Keratinocyte (primary cell): ENCODE measurements at regions not wholly inside any gene's neighbourhood (a gene's known extent, or its start where the extent isn't known, plus 50 kb on each side); places are given as distances from the start of the nearest gene placed in this dataset.

ENCODE experiments used
- DNase-seq: peaks from one replicate; pipeline ENCODE4 v3.0.0-alpha.2; 2011; ENCODE audit warnings: low read depth, missing footprints, low spot score
- FAIRE-seq: peaks from 2 replicates; lab custom pipeline; 2011; peaks lifted over from hg19 to GRCh38; lab: Jason Lieb, UNC
- H2AFZ ChIP-seq: 2 replicates; pipeline ENCODE4 v1.6.0; 2012; ENCODE audit warnings: low read length, control low read depth, inconsistent platforms; ENCODE audit not compliant: control insufficient read depth
- H3K27ac ChIP-seq: 2 replicates; pipeline ENCODE4 v1.5.1; 2011; ENCODE audit warnings: low read length; ENCODE audit not compliant: control insufficient read depth, insufficient read depth
- H3K27me3 ChIP-seq: 3 replicates; pipeline ENCODE4 v1.6.0; 2011; ENCODE audit warnings: low read length; ENCODE audit not compliant: control insufficient read depth, insufficient read depth; ENCODE audit errors: extremely low read depth
- H3K36me3 ChIP-seq, 2 experiments: 2 replicates in 1 of 2; 3 replicates in 1 of 2; pipeline ENCODE4 v1.5.1; 2011; ENCODE audit warnings: low read length in 2 of 2, mild to moderate bottlenecking in 1 of 2; ENCODE audit not compliant: control insufficient read depth in 2 of 2, insufficient read depth in 2 of 2; ENCODE audit errors: extremely low read depth in 1 of 2
- H3K4me1 ChIP-seq: 3 replicates; pipeline ENCODE4 v1.5.1; 2011; ENCODE audit warnings: low read length; ENCODE audit not compliant: control insufficient read depth, insufficient read depth; ENCODE audit errors: extremely low read depth
- H3K4me2 ChIP-seq: 3 replicates; pipeline ENCODE4 v1.6.0; 2011; ENCODE audit warnings: low read depth, low read length; ENCODE audit not compliant: control insufficient read depth, insufficient read depth; ENCODE audit errors: extremely low read depth
- H3K4me3 ChIP-seq, 3 experiments: fragments of 200-600 bp in 1 of 3; sonication (generic) in 1 of 3; 2 replicates in 2 of 3; 3 replicates in 1 of 3; pipeline ENCODE4 v1.5.1; 2011 to 2016; ENCODE audit warnings: low read length in 3 of 3, mild to moderate bottlenecking in 3 of 3, control low read depth in 2 of 3, inconsistent platforms in 1 of 3, low read depth in 1 of 3, mixed read lengths in 1 of 3, mixed run types in 1 of 3, moderate library complexity in 1 of 3; ENCODE audit not compliant: control insufficient read depth in 2 of 3, insufficient read depth in 2 of 3; ENCODE audit errors: extremely low read depth in 1 of 3
- H3K79me2 ChIP-seq: 2 replicates; pipeline ENCODE4 v1.6.0; 2012; ENCODE audit warnings: low read length; ENCODE audit not compliant: control insufficient read depth, insufficient read depth
- H3K9ac ChIP-seq: 3 replicates; pipeline ENCODE4 v1.6.0; 2011; ENCODE audit warnings: low read length; ENCODE audit not compliant: control insufficient read depth, insufficient read depth; ENCODE audit errors: extremely low read depth
- H3K9me1 ChIP-seq: 3 replicates; pipeline ENCODE4 v1.6.0; 2011; ENCODE audit warnings: low read length; ENCODE audit not compliant: control insufficient read depth, insufficient read depth; ENCODE audit errors: extremely low read depth
- H3K9me3 ChIP-seq: 2 replicates; pipeline ENCODE4 v1.5.1; 2012; ENCODE audit warnings: low read depth, low read length; ENCODE audit not compliant: control insufficient read depth
- H4K20me1 ChIP-seq: 3 replicates; pipeline ENCODE4 v1.6.0; 2011; ENCODE audit warnings: low read length; ENCODE audit not compliant: control insufficient read depth, insufficient read depth; ENCODE audit errors: extremely low read depth
- CTCF ChIP-seq, 3 experiments: IDR thresholded peaks in 1 of 3; conservative IDR thresholded peaks in 1 of 3; optimal IDR thresholded peaks in 1 of 3; 2 replicates in 2 of 3; 3 replicates in 1 of 3; pipeline versions ENCODE3 to v1.5.1; 2011; ENCODE audit warnings: low read length in 3 of 3, mild to moderate bottlenecking in 3 of 3, moderate library complexity in 2 of 3, control low read depth in 1 of 3, inconsistent platforms in 1 of 3; ENCODE audit not compliant: insufficient read depth in 2 of 3; ENCODE audit errors: extremely low read depth in 1 of 3
- EZH2 ChIP-seq: IDR thresholded peaks from one replicate; pipeline ENCODE4 v1.6.1; 2012; ENCODE audit warnings: inconsistent platforms, mild to moderate bottlenecking, low read length, moderate library complexity
- dilution Hi-C: fragments of 300-500 bp; cut with MboI; formaldehyde crosslinking; loops from one replicate; pipeline ENCODE4 v1.7.0; 2020; ENCODE audit warnings: low sequenced_read_pairs; ENCODE audit not compliant: extremely low pct_ligation_motif_present

GRCh38 chr4:119932277-119932676 lies 134.4 kb downstream of the MAD2L1 start:
- Histone ChIP-seq H3K9me3 (no peaks in the 10 kb centered on the region), H3K36me3 (no peaks in the 10 kb centered on the region), H3K27me3 (no peaks in the 10 kb centered on the region), H2AFZ (no peak overlapping the region), H3K4me2 (no peak overlapping the region), H3K4me3 (no peak overlapping the region), H3K27ac (no peak overlapping the region), H3K79me2 (no peaks in the 10 kb centered on the region), H3K9ac (no peak overlapping the region), H4K20me1 (no peaks in the 10 kb centered on the region), H3K9me1 (no peaks in the 10 kb centered on the region), H3K4me1 (no peaks in the 10 kb centered on the region)
- DNase-seq (no peak), FAIRE-seq (no peak)
- no peak for TF ChIP-seq EZH2
- TF ChIP-seq CTCF (optimal IDR thresholded peaks at IDR 0.05 in 1 of 3, IDR thresholded peaks at IDR 0.05 in 1 of 3, conservative IDR thresholded peaks at IDR 0.05 in 1 of 3; ENCODE audit: extremely low read depth in 1 of 3, insufficient read depth in 2 of 3, low read length in 3 of 3), result no peak
- dilution Hi-C loops, result no loop called here

DNA sequence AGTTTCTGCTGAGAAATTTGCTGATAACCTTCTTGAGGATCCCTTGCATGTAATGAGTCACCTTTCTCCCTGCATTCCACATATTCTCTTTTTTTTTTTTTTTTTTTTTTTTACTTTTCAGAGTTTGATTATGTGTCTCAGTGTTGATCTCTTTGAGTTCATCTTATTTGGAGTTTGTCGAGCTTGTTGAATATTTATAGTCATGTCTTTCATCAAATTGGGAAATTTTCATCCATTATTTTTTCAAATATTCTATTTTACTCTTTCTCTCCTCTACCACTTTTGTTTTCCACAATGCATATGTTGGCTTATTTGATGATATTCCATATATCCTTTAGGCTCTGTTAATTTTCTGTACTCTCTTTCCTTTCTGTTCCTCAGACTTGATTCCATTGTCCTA lies 136.1 kb downstream of the MAD2L1 start:
- Histone ChIP-seq H3K36me3 (no peaks in the 10 kb centered on the region), H3K4me3 (no peak overlapping the region), H4K20me1 (no peaks in the 10 kb centered on the region), H3K79me2 (no peaks in the 10 kb centered on the region), H3K9ac (no peak overlapping the region), H3K9me1 (no peaks in the 10 kb centered on the region), H3K4me1 (no peaks in the 10 kb centered on the region), H2AFZ (no peak overlapping the region), H3K9me3 (no peaks in the 10 kb centered on the region), H3K4me2 (no peak overlapping the region), H3K27me3 (no peaks in the 10 kb centered on the region), H3K27ac (no peak overlapping the region)
- dilution Hi-C loops, result no loop called here
- DNase-seq (no peak), FAIRE-seq (no peak)
- no peak for TF ChIP-seq EZH2
- no peak for TF ChIP-seq CTCF (optimal IDR thresholded peaks at IDR 0.05 in 1 of 3, IDR thresholded peaks at IDR 0.05 in 1 of 3, conservative IDR thresholded peaks at IDR 0.05 in 1 of 3; ENCODE audit: extremely low read depth in 1 of 3, insufficient read depth in 2 of 3, low read length in 3 of 3)
